ENCODE measurements at regions not wholly inside any gene's neighbourhood (a gene's known extent, or its start where the extent isn't known, plus 50 kb on each side); places are given as distances from the start of the nearest gene placed in this dataset.

GRCh38 chr15:87805117-87805820, 451.3 kb downstream of the NTRK3 start:
- DNase-seq: no peak

DNA sequence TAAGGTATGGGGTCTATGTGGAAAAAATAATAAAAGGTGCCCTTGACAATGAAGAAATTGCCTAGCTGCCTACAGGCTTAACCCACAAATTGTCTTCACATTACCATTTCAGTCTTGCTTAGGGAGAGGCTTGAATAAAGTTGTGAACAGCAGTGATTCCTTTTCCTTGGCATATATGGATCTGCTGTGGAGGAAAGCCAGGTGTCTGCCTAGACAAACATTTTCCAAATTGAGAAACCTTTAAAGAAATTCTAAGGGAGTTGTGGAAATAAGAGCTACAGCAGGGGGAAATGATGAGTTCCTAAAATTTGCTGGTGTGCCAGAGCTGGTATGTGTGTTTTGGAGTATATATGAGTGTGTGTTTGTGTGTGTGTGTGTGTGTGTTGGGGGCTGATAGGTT, 452.1 kb downstream of the NTRK3 start:
- no peak for DNase-seq

DNA sequence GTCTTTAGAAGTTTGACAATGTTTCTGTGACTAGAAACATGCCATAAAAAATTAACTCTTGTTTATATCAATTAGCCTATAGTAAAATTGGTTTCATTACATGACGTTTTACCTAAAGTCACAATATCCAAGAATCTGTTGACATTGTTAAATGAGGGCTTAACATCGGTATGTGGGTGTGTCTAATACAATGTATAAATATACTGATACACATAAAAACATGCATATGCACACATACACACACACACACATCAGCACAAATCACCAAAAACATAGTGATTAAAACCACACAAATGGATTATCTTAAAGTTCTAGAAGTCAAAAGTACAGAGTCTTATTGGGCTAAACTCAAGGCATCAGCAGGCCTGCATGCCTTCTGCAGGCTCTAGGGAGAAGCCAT, 456.7 kb downstream of the NTRK3 start:
- no peak for DNase-seq

- DNase-seq: no peak
These were observed 457.1 kb downstream of the NTRK3 start for GRCh38 chr15:87799428-87799827.

GRCh38 chr15:87793725-87794124, 462.8 kb downstream of the NTRK3 start:
- no peak for DNase-seq

DNA sequence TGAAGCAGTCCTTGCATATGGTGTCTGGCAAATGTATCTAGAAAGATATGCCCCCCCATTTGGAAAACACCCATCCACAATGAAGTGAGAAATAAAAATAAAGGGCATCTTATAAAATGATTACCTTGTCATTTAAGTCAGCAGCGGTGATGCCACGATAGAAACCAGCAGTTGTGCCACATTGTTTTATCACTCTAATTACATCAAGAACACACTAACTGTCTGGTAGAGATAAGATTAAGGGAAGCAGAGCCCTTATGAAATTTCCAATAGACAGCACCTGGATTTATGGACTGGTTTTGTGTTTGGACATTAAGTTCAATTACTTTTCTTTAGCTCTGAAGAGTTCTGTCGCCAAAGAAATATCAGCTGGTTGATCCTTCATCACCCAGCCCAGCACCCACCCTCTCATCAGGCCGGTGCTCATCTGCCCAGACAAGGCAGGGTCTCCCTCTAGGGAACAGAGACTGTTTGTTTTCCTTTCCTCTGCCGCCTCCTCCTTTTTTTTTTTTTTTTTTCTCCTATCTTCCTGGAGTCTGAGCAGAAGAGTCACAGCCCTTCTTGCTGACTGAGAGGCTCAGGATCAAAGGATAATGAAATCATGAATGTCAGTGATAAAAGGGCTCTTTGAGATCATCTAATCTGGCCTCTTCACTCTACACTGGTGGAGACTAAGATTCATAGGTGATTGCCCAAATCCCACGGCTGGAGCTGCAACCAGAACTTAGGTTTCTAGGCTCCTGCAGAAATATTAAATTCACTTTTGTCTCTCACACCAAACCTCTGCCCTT, 464.1 kb downstream of the NTRK3 start:
- no peak for DNase-seq

GRCh38 chr15:87781959-87782625, 474.4 kb downstream of the NTRK3 start:
- no peak for DNase-seq

GRCh38 chr15:87779746-87780145, 476.8 kb downstream of the NTRK3 start:
- DNase-seq: no peak

GRCh38 chr15:87778358-87778757, 478.2 kb downstream of the NTRK3 start:
- no peak for DNase-seq

- DNase-seq: no peak
These were observed 479.4 kb downstream of the NTRK3 start for GRCh38 chr15:87777054-87777561.

- no peak for DNase-seq
These were observed 489.0 kb downstream of the NTRK3 start for GRCh38 chr15:87767516-87767915.

- no peak for DNase-seq
These were observed 491.9 kb downstream of the NTRK3 start for GRCh38 chr15:87764461-87765240.

DNA sequence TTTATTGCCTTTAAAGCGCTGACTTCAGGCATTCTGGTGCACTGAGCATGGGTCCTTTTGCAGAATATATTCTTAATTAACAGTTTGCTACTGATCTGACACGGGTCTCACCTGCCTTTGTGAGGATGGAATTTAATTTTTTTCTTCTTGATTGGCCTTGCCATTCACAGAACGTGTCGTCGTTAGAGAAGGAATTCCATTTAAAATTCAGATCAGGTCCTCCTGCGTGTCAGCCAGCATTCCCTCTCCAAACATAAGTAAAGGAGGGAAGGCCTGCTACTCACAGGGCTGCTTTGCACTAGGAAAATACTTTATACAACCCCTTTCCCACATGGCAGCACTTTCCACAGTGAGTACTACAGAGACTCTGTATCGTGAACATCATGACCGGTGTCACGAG, 492.7 kb downstream of the NTRK3 start:
- DNase-seq: no peak

DNA sequence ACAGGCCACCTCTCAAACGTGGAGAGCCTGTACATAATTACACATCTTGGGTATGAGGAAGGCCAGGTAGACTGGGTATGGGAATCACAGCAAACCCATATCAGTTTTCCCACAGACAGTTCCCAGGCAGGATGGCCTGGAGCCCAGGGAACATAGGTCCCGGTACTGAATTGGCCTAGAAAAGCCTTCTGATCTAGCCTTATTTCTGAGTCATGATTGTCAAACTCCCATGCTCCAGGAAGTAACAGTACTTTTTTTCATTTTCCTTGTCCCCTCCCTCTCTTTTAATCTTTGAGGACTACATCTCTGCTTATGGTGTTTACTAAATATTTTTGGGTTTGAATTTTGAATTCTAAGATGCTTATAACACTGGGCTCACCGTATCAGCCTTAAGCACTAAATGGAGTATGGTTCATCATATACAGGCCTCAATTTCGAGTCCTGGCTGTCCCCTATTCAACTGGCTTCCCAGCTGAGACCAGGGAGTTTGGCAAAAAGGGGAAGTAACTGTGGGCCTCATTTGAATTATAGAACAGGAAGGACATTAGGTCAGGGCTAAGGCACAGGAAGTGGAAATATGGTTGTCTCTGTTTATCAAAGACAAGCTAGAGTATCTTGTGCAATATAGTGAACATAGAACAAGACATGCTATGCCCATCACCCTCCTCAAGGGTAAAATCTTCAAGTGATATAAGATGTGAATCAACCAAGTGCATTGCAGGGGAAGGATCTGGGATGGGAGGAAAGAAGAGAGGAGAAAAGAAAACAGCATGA, 494.6 kb downstream of the NTRK3 start:
- DNase-seq: no peak

DNA sequence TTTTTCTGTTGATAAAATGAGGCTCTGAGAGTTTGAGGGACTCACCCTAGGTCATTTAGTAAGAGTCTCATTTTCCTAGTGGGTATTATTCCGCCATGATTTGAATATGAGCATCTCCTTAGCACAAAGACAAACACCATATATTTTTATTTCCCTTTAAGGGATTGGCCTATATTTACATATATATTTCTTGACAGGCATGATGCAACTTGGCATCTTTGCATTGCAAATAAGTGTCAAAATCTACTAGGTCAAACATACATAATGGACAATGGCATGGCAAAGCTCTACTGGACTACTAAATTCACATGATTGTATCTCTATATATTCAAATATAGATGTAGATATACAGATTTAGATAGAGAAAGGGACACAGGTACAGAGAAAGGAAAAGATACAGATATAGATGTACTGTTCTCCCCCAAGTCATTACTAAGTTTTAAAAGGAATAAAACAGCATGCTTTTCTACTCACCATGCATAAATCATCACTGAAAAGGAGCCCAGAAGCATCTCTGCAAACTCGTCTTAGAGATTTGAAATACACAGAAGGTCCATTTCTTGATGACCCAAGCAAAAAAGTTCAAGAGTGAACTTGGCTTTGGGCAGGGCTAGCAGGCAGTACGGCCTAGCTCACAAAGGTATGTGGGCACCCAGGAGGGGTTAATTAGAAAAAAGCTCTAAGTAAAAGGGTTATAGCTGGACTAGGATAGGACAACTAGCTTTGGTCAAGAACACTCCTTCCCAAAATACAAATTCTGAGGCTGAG, 495.8 kb downstream of the NTRK3 start:
- no peak for DNase-seq

DNA sequence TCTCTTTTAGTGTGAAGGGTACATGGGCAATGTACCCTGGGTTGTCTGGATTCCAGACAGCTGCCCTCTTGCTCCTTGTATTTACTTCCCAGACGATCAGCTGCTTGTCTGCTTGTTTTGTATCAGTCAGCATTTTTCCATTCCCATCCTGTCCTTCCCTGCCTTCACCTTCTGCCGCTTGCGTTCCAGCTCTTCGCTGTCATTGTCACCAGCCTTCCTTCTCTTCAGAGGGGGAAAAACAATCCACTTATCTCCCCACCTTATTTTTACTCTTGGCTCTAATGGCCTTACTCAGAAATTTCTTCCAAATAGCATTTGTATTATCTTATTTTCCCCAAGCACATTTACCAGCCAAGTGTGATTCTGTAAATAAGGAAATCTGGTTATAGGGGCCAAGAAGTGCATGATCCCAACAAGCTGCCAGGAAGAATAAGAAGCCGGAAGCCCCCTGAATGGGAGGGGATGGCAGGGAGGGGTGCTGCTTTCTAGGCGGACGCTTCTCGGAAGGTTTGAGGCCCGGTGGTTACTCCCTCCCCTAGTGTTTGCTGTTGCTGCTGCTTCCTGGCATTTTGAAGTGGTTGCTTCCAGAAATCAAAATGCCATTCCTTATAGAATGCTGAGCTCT, 497.6 kb downstream of the NTRK3 start:
- DNase-seq: no peak

- DNase-seq: no peak
These were observed 499.5 kb downstream of the NTRK3 start for GRCh38 chr15:87757084-87757483.

GRCh38 chr15:87756072-87756471, 500.5 kb downstream of the NTRK3 start:
- DNase-seq: no peak

DNA sequence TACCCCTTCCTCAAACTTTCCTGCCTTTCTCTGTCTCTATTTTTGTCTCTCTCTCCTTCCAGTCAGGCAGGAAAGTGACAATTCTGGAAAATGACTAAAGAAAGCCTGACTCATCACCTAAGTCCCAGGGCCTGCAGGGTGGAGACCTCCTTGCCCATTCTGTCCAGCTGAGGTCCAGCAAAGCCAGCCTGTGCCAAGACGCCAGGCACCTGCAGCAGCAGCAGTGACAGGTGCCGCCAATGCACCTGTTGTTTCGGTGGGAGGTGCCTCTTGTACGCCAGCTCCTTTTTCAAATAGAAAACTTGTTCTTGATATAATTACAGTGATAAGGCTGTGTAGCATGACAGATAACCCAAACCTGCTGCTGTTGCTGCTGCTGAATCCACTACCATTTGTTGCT, 501.3 kb downstream of the NTRK3 start:
- DNase-seq: no peak

DNA sequence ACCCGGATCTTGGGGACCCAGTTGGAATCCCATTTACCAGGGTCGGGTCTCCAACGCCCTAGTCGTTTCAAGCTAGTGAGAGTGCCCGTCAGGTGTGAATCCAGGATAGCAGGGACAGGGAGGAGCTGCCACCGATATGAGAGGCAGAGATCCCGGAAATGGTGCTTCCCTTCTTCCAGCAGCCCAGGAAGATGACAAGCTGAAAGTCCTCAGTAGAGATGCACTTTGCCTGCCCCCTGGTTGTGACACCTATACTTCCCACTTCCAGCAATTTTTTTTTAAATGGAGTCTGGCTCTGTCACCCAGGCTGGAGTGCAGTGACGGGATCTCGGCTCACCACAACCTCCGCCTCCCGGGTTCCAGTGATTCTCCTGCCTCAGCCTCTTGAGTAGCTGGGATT, 503.0 kb downstream of the NTRK3 start:
- no peak for DNase-seq
